ENCODE measurements at regions not wholly inside any gene's neighbourhood (a gene's known extent, or its start where the extent isn't known, plus 50 kb on each side); places are given as distances from the start of the nearest gene placed in this dataset.

GRCh38 chr7:37534893-37535610 is 86.4 kb upstream of the ELMO1 start:
- no peak for TF ChIP-seq PBX3 (CRISPR knock-in tag; IDR thresholded peaks at IDR 0.05)
- TF ChIP-seq CTCF (tag by site-specific recombination; IDR thresholded peaks at IDR 0.05): no peak
- TF ChIP-seq ZNF555 (tag by site-specific recombination; conservative IDR thresholded peaks at IDR 0.05): no peak
- TF ChIP-seq TSHZ1 (tag by site-specific recombination; IDR thresholded peaks at IDR 0.05; ENCODE audit: borderline replicate concordance): no peak
- TF ChIP-seq REST (tag by site-specific recombination; IDR thresholded peaks at IDR 0.05): no peak

All from HEK293 (cell line).